Endothelial cell of umbilical vein (primary cell): ENCODE measurements at regions not wholly inside any gene's neighbourhood (a gene's known extent, or its start where the extent isn't known, plus 50 kb on each side); places are given as distances from the start of the nearest gene placed in this dataset.

Experiments
- BruUV-seq: library from RNA; stranded (reverse); fragments of 400-500 nt; replicated peaks from 2 replicates; lab custom pipeline; 2021; lab: Mats Ljungman, UMichigan
- CTCF ChIA-PET: fragments of 300-600, 350-600 bp; sonication (Branson Sonifier 250); formaldehyde crosslinking; loops from one replicate; lab custom pipeline; 2021; ENCODE audit warnings: antibody characterized with exemption, inconsistent platforms; lab: Charles Lee
- POLR2A ChIA-PET: fragments of 300-600, 350-600 bp; sonication (Branson Sonifier 250); formaldehyde crosslinking; loops from one replicate; lab custom pipeline; 2021; ENCODE audit warnings: antibody characterized with exemption, inconsistent platforms; lab: Charles Lee
- DNase-seq: peaks from one replicate; pipeline ENCODE4 v3.0.0-alpha.2; 2011; ENCODE audit warnings: low read depth, low spot score
- FAIRE-seq: peaks from 2 replicates; lab custom pipeline; 2011; peaks lifted over from hg19 to GRCh38; lab: Jason Lieb, UNC
- H2AFZ ChIP-seq: 2 replicates; pipeline ENCODE4 v1.6.0; 2012; ENCODE audit warnings: low read depth, low read length, control low read depth, inconsistent platforms
- H3K27ac ChIP-seq: 2 replicates; pipeline ENCODE4 v1.5.1; 2011; ENCODE audit warnings: low read depth, mild to moderate bottlenecking, control low read depth, low read length, moderate library complexity; ENCODE audit not compliant: insufficient read depth
- H3K27me3 ChIP-seq, 2 experiments: 2 replicates each; pipeline versions ENCODE4 v1.6.0 to v1.6.1; 2011; ENCODE audit warnings: low read length in 2 of 2, mixed read lengths in 1 of 2; ENCODE audit not compliant: control insufficient read depth in 2 of 2, insufficient read depth in 2 of 2
- H3K36me3 ChIP-seq, 2 experiments: 2 replicates in 1 of 2; 3 replicates in 1 of 2; pipeline ENCODE4 v1.5.1; 2011; ENCODE audit warnings: low read length in 2 of 2, mild to moderate bottlenecking in 1 of 2, moderate library complexity in 1 of 2; ENCODE audit not compliant: control insufficient read depth in 2 of 2, insufficient read depth in 2 of 2; ENCODE audit errors: extremely low read depth in 1 of 2
- H3K4me1 ChIP-seq: 3 replicates; pipeline ENCODE4 v1.5.1; 2011; ENCODE audit warnings: mild to moderate bottlenecking, low read length; ENCODE audit not compliant: control insufficient read depth, insufficient read depth; ENCODE audit errors: extremely low read depth
- H3K4me2 ChIP-seq: 2 replicates; pipeline ENCODE4 v1.6.1; 2011; ENCODE audit warnings: low read length, control low read depth, mixed read lengths; ENCODE audit not compliant: insufficient read depth
- H3K4me3 ChIP-seq, 3 experiments: fragments of 200-600 bp in 1 of 3; sonication (generic), shearing (Covaris generic) in 1 of 3; replicated peaks in 1 of 3; 2 replicates each; pipeline ENCODE4 v1.5.1; 2011 to 2016; ENCODE audit warnings: control low read depth in 3 of 3, low read length in 3 of 3, mild to moderate bottlenecking in 2 of 3, inconsistent platforms in 1 of 3, low read depth in 1 of 3, moderate library complexity in 1 of 3; ENCODE audit not compliant: insufficient read depth in 1 of 3
- H3K79me2 ChIP-seq: 2 replicates; pipeline ENCODE4 v1.6.0; 2012; ENCODE audit warnings: low read length, inconsistent platforms; ENCODE audit not compliant: control insufficient read depth, insufficient read depth
- H3K9ac ChIP-seq: replicated peaks from 2 replicates; pipeline ENCODE3; 2011; ENCODE audit warnings: low read length, control low read depth; ENCODE audit not compliant: insufficient read depth; ENCODE audit errors: extremely low read depth
- H3K9me1 ChIP-seq: replicated peaks from 3 replicates; pipeline ENCODE4 v1.6.0; 2011; ENCODE audit warnings: mild to moderate bottlenecking, low read length; ENCODE audit not compliant: control insufficient read depth, insufficient read depth; ENCODE audit errors: extremely low read depth
- H3K9me3 ChIP-seq: replicated peaks from 2 replicates; pipeline ENCODE4 v1.5.1; 2012; ENCODE audit warnings: low read length, inconsistent platforms; ENCODE audit not compliant: control insufficient read depth, insufficient read depth
- H4K20me1 ChIP-seq: replicated peaks from 2 replicates; pipeline ENCODE3; 2011; ENCODE audit warnings: mild to moderate bottlenecking, low read length; ENCODE audit not compliant: control insufficient read depth, insufficient read depth; ENCODE audit errors: extremely low read depth
- CTCF ChIP-seq, 2 donors: IDR thresholded peaks; 1 replicate in 1 of 2; 2 replicates in 1 of 2; pipeline ENCODE4 v1.5.1; 2011; ENCODE audit warnings: low read length in 2 of 2, mild to moderate bottlenecking in 2 of 2, moderate library complexity in 2 of 2, control low read depth in 1 of 2, inconsistent platforms in 1 of 2, low read depth in 1 of 2; ENCODE audit not compliant: insufficient read depth in 1 of 2; ENCODE audit errors: extremely low read depth in 1 of 2
- FOS ChIP-seq: IDR thresholded peaks from 2 replicates; pipeline ENCODE4 v1.6.1; 2011; ENCODE audit warnings: mild to moderate bottlenecking, low read length, moderate library complexity, borderline replicate concordance; ENCODE audit not compliant: insufficient read depth
- GATA2 ChIP-seq: IDR thresholded peaks from 2 replicates; pipeline ENCODE4 v1.7.0; 2011; ENCODE audit warnings: low read depth, mild to moderate bottlenecking, moderate library complexity, mixed read lengths, low read length; ENCODE audit not compliant: insufficient read length, insufficient read depth
- JUN ChIP-seq: IDR thresholded peaks from 2 replicates; pipeline ENCODE4 v1.6.1; 2011; ENCODE audit warnings: borderline replicate concordance, low read depth; ENCODE audit not compliant: insufficient read length, insufficient read depth
- MAX ChIP-seq: IDR thresholded peaks from 2 replicates; pipeline ENCODE4 v1.6.1; 2011; ENCODE audit not compliant: insufficient read depth, insufficient read length
- MYC ChIP-seq: IDR thresholded peaks from one replicate; pipeline ENCODE4 v1.6.1; 2011; ENCODE audit warnings: mild to moderate bottlenecking, low read depth, low read length
- POLR2A ChIP-seq: IDR thresholded peaks from 2 replicates; pipeline ENCODE4 v1.6.1; 2012; ENCODE audit warnings: low read depth, mild to moderate bottlenecking, control low read depth, low read length
- POLR2AphosphoS5 ChIP-seq: IDR thresholded peaks from 2 replicates; pipeline ENCODE4 v1.6.1; 2012; ENCODE audit warnings: low read depth, mild to moderate bottlenecking, control low read depth, low read length, moderate library complexity; ENCODE audit not compliant: insufficient read depth
- dilution Hi-C: fragments of 300-500 bp; cut with MboI; formaldehyde crosslinking; loops from one replicate; pipeline ENCODE4 v1.15.0; 2019; ENCODE audit warnings: low sequenced_read_pairs; ENCODE audit not compliant: extremely low pct_ligation_motif_present
- intact Hi-C: fragments of 100-400 bp; cut with micrococcal nuclease; formaldehyde crosslinking; loops from one replicate; pipeline ENCODE4 v1.10.0; 2022

- Histone ChIP-seq H3K4me3 (no peak overlapping the region), H3K27me3 (no peaks in the 10 kb centered on the region), H3K27ac (no peak overlapping the region), H3K9me1 (no peaks in the 10 kb centered on the region), H3K9me3 (no peaks in the 10 kb centered on the region), H3K9ac (no peak overlapping the region), H3K4me2 (no peak overlapping the region), H2AFZ (no peak overlapping the region), H4K20me1 (no peaks in the 10 kb centered on the region), H3K4me1 (no peaks in the 10 kb centered on the region), H3K79me2 (no peaks in the 10 kb centered on the region), H3K36me3 (no peaks in the 10 kb centered on the region)
- DNase-seq, result no peak
- ChIA-PET CTCF (no interaction called here), POLR2A (no interaction called here)
- no peak for FAIRE-seq
- dilution Hi-C loops, result no loop called here
- TF ChIP-seq FOS, result no peak
- TF ChIP-seq POLR2A, result no peak
- no peak for TF ChIP-seq POLR2AphosphoS5
- no peak for TF ChIP-seq JUN
- TF ChIP-seq CTCF (IDR thresholded peaks at IDR 0.05; ENCODE audit: extremely low read depth in 1 of 2, insufficient read depth in 1 of 2, low read depth in 1 of 2, low read length in 2 of 2), result no peak
- no peak for TF ChIP-seq MYC
- no peak for TF ChIP-seq GATA2
- no peak for TF ChIP-seq MAX
- intact Hi-C loops, result no loop called here
- no TSS peak for BruUV-seq
Measured at GRCh38 chr9:135256581-135257354, 169.3 kb downstream of the OLFM1 start.
